LNCAP (cell line): ENCODE measurements at regions not wholly inside any gene's neighbourhood (a gene's known extent, or its start where the extent isn't known, plus 50 kb on each side); places are given as distances from the start of the nearest gene placed in this dataset.

Experiments
- TF ChIP-seq, protein P1 (sequence below): fragments of 450-650 bp; IDR thresholded peaks from 2 replicates; pipeline ENCODE4 v1.5.1; 2017; ENCODE audit warnings: mild to moderate bottlenecking

DNA sequence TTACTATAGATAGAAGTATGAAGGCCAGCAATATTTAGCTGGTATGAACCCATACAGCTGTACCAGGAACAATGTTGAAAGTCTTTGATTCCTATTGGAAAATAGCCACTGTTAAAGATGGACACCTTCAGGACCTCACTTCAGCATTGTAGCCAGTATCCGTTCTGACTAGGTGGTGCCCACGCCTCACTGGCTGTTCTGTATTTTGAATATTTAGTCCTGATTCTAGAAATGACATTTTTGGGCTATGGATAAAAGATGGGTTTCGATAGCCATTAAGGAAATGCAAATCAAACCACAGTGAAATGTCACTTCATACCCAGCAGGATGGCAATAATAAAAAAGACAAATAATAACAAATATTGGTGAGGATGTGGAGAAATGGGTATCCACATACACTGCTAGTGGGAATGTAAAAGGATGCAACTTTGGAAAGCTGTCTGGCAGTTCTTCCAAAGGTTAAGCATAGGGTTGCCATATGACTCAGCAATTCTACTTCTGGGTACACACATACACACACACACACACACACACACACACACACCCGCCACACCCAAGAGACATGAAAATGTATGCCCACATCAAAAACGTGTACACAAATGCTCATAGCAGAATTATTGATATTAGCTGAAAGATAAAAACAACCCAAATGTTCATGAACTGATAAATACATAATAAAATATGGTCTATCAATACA lies 56.8 kb downstream of the UTRN start:
- TF ChIP-seq, protein P1, sequence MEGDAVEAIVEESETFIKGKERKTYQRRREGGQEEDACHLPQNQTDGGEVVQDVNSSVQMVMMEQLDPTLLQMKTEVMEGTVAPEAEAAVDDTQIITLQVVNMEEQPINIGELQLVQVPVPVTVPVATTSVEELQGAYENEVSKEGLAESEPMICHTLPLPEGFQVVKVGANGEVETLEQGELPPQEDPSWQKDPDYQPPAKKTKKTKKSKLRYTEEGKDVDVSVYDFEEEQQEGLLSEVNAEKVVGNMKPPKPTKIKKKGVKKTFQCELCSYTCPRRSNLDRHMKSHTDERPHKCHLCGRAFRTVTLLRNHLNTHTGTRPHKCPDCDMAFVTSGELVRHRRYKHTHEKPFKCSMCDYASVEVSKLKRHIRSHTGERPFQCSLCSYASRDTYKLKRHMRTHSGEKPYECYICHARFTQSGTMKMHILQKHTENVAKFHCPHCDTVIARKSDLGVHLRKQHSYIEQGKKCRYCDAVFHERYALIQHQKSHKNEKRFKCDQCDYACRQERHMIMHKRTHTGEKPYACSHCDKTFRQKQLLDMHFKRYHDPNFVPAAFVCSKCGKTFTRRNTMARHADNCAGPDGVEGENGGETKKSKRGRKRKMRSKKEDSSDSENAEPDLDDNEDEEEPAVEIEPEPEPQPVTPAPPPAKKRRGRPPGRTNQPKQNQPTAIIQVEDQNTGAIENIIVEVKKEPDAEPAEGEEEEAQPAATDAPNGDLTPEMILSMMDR = no peak

- TF ChIP-seq, protein P1 = no peak
Observed at GRCh38 chr6:144343701-144344428, 58.7 kb downstream of the UTRN start.

DNA sequence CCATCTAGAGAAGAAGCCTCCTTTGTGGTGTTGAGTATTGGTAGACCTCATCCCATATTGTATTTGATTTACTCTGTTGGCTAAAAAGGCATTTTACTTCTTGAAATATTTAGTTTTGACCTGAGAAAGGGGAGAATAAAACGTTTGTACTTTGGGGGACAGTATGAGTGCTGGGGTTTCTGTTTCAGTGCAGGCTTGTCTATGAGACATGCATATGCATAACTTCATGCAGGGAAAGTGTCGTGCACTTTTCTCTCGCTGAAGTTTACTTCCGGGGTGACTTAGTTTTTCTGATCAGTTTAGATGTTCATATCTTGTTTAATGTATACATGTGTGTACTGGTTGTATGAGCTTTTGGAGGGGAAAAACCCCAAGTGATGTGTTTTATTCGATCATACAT lies 59.5 kb downstream of the UTRN start:
- TF ChIP-seq, protein P1 = no peak

DNA sequence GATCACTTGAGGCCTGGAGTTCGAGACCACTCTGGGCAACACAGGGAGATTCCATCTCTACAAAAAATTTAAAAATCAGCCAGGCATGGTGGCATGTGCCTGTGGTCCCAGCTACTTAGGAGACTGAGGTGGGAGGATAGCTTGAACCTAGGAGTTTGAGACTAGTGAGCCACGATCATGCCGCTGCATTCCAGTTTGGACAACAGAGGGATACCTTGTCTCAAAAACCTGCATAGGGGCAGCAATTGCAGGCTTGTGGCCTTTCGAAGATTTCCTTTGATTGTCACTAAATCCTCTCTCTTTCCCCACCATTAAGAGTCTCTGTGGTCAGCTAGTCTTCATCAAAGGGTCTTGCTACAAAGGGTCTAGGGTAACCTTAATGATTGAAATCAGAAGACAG lies 60.3 kb downstream of the UTRN start:
- TF ChIP-seq, protein P1 = no peak

DNA sequence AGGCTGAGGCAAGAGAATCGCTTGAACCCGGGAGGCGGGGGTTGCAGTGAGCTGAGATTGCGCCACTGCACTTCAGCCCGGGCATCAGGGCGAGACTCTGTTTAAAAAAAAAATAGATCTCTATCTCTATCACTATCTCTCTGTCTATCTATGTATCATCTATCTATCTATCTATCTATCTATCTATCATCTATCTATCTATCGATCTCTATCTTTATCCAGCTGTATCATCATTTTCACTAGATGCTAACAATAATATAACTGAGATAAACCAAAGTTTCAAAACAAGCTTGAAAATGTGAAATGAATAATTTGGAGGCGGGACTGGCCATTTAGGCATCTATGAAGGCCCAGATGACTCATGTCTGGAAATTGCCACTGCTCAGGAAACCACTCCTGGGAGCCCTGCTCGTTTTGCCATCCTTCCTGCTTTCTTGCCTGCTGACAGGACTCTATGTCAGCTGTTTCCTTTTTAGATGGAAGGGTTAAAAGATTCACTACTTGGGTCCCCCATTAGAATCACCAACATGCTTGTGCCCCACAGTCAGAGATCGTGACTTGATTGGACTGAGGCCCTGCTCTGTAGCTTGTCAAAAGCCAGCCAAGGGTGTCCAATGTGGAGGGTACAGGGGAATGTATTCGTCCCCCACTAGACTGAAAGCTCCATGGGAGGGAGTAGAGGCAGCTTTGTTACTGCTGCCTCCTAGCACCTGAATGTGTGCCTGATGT lies 61.7 kb downstream of the UTRN start:
- TF ChIP-seq, protein P1 = no peak

- TF ChIP-seq, protein P1 = no peak
Observed at GRCh38 chr6:144347448-144347759, 62.3 kb downstream of the UTRN start.

DNA sequence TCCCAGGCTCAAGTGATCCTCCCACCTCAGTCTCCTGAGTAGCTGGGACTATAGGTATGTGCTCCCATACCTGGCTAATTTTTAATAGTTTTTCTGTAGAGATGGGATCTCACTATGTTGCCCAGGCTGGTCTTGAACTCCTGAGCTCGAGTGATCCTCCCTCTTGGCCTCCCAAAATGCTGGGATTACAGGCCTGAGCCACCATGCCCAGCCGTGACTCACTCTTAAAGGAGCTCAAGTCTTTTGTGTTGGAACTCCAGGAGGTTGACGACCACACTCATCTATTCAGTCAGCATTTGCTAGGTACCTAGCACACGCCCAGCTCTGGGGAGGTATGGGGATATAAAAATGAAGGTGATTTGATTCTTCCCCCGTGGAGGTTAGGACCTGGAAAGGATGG lies 62.8 kb downstream of the UTRN start:
- TF ChIP-seq, protein P1 = no peak
